HepG2 (cell line): ENCODE measurements at regions not wholly inside any gene's neighbourhood (a gene's known extent, or its start where the extent isn't known, plus 50 kb on each side); places are given as distances from the start of the nearest gene placed in this dataset.

Source experiments
- IRX3 ChIP-seq: sonication (generic); formaldehyde crosslinking; IDR thresholded peaks from 2 replicates; pipeline ENCODE4 v1.8.1; 2023; ENCODE audit warnings: mild to moderate bottlenecking, low read depth, missing genetic modification reagents, borderline replicate concordance
- MTA1 ChIP-seq: sonication (generic); formaldehyde crosslinking; IDR thresholded peaks from 2 replicates; pipeline ENCODE4 v1.4.0; 2020; ENCODE audit warnings: missing genetic modification reagents, mild to moderate bottlenecking, borderline replicate concordance
- MYC ChIP-seq: sonication (generic); formaldehyde crosslinking; IDR thresholded peaks from 2 replicates; pipeline ENCODE4 v1.9.0; 2021; ENCODE audit warnings: missing genetic modification reagents, borderline replicate concordance
- TF ChIP-seq, protein P1 (sequence below): sonication (generic); formaldehyde crosslinking; IDR thresholded peaks from 2 replicates; pipeline ENCODE4 v1.5.0; 2020; ENCODE audit warnings: missing genetic modification reagents

DNA sequence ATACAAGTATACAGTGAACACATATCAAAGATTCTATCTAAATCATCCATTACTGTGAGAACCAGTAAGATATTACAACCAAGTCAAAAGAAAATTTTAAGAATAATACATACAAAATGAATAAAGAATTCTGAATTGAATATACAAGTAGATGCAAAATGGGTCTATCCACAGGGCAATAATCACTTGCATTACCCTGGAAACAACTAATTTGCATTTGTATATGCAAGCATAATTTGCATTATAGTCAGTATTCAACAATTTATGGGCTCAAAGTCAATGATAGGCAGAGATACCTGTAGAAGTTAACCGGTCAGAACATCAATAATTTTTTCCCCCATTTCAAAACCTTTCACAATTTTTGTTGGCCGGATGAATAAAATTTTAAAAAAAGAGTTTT is 512.2 kb upstream of the ALCAM start:
- TF ChIP-seq MYC (CRISPR knock-in tag) (no peak), MTA1 (CRISPR knock-in tag) (no peak), IRX3 (CRISPR knock-in tag) (no peak)
- TF ChIP-seq, protein P1, sequence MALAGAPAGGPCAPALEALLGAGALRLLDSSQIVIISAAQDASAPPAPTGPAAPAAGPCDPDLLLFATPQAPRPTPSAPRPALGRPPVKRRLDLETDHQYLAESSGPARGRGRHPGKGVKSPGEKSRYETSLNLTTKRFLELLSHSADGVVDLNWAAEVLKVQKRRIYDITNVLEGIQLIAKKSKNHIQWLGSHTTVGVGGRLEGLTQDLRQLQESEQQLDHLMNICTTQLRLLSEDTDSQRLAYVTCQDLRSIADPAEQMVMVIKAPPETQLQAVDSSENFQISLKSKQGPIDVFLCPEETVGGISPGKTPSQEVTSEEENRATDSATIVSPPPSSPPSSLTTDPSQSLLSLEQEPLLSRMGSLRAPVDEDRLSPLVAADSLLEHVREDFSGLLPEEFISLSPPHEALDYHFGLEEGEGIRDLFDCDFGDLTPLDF (CRISPR knock-in tag) = no peak
